H1 (cell line): ENCODE measurements at regions not wholly inside any gene's neighbourhood (a gene's known extent, or its start where the extent isn't known, plus 50 kb on each side); places are given as distances from the start of the nearest gene placed in this dataset.

Source experiments
- ATF2 ChIP-seq: IDR thresholded peaks from 2 replicates; pipeline ENCODE4 v1.6.1; 2012; ENCODE audit warnings: low read length, inconsistent platforms
- CEBPB ChIP-seq: IDR thresholded peaks from 2 replicates; pipeline ENCODE4 v1.6.1; 2012; ENCODE audit warnings: low read depth, low read length
- CHD2 ChIP-seq: IDR thresholded peaks from 2 replicates; pipeline ENCODE4 v1.6.1; 2012; ENCODE audit warnings: low read length, improper control_type of control experiment
- CHD7 ChIP-seq: fragments of 300-600 bp; sonication (generic); IDR thresholded peaks from 2 replicates; pipeline ENCODE4 v1.7.1; 2012; ENCODE audit warnings: low read length, moderate library complexity, mild to moderate bottlenecking, inconsistent platforms; ENCODE audit not compliant: insufficient replicate concordance
- GTF2F1 ChIP-seq: IDR thresholded peaks from 2 replicates; pipeline ENCODE4 v1.6.1; 2012; ENCODE audit warnings: low read depth, low read length, improper control_type of control experiment, borderline replicate concordance
- KDM1A ChIP-seq: fragments of 200-600, 300-600 bp; sonication (generic); IDR thresholded peaks from 2 replicates; pipeline ENCODE4 v1.7.1; 2016; ENCODE audit warnings: mild to moderate bottlenecking, low read length, borderline replicate concordance
- KDM5A ChIP-seq: fragments of 200-600 bp; IDR thresholded peaks from 2 replicates; pipeline ENCODE4 v1.7.1; 2012; ENCODE audit warnings: mild to moderate bottlenecking, low read length, inconsistent platforms, mixed read lengths
- MAFK ChIP-seq: IDR thresholded peaks from 2 replicates; pipeline ENCODE4 v1.6.1; 2012; ENCODE audit warnings: low read depth, mild to moderate bottlenecking, improper control_type of control experiment, low read length
- RAD21 ChIP-seq, 2 experiments: IDR thresholded peaks in 1 of 2; conservative IDR thresholded peaks in 1 of 2; 2 replicates each; pipeline ENCODE4 v1.6.1; 2011; ENCODE audit warnings: low read depth in 2 of 2, low read length in 2 of 2, improper control_type of control experiment in 1 of 2, inconsistent platforms in 1 of 2, mild to moderate bottlenecking in 1 of 2, moderate library complexity in 1 of 2
- SIN3A ChIP-seq, 2 experiments: IDR thresholded peaks in 1 of 2; conservative IDR thresholded peaks in 1 of 2; 2 replicates each; pipeline ENCODE4 v1.6.1; 2011 to 2012; ENCODE audit warnings: low read length in 2 of 2, improper control_type of control experiment in 1 of 2, low read depth in 1 of 2, mild to moderate bottlenecking in 1 of 2
- SIRT6 ChIP-seq: IDR thresholded peaks from one replicate; pipeline ENCODE4 v1.7.1; 2012; ENCODE audit warnings: low read length, inconsistent platforms

GRCh38 chr6:4584801-4585200 is 191.4 kb upstream of the CDYL start (continued):
- TF ChIP-seq CHD7: no peak
- no peak for TF ChIP-seq KDM5A
- TF ChIP-seq CEBPB: no peak
- TF ChIP-seq KDM1A: no peak
- TF ChIP-seq GTF2F1: no peak
- TF ChIP-seq RAD21 (IDR thresholded peaks at IDR 0.05 in 1 of 2, conservative IDR thresholded peaks at IDR 0.05 in 1 of 2; ENCODE audit: low read depth in 2 of 2, low read length in 2 of 2): no peak
- no peak for TF ChIP-seq MAFK
- TF ChIP-seq CHD2: no peak
- no peak for TF ChIP-seq SIRT6
- no peak for TF ChIP-seq SIN3A (conservative IDR thresholded peaks at IDR 0.05 in 1 of 2, IDR thresholded peaks at IDR 0.05 in 1 of 2; ENCODE audit: low read depth in 1 of 2, low read length in 2 of 2)
- no peak for TF ChIP-seq ATF2
